HFFc6 (cell line): ENCODE measurements at regions not wholly inside any gene's neighbourhood (a gene's known extent, or its start where the extent isn't known, plus 50 kb on each side); places are given as distances from the start of the nearest gene placed in this dataset.

ENCODE experiments used
- DNase-seq: peaks from one replicate; pipeline ENCODE4 v3.0.0-alpha.2; 2018
- H3K27ac Mint-ChIP-seq: 2 replicates; pipeline ENCODE4 v1.8.0; 2020; ENCODE audit warnings: mild to moderate bottlenecking, mixed read lengths
- H3K27me3 Mint-ChIP-seq: 2 replicates; pipeline ENCODE4 v1.8.0; 2021; ENCODE audit warnings: mild to moderate bottlenecking, moderate library complexity, mixed read lengths; ENCODE audit not compliant: insufficient read depth
- H3K36me3 Mint-ChIP-seq: 2 replicates; pipeline ENCODE4 v1.8.0; 2021; ENCODE audit warnings: low read depth, mixed read lengths
- H3K4me1 Mint-ChIP-seq: 2 replicates; pipeline ENCODE4 v1.8.0; 2020; ENCODE audit warnings: low read depth, mixed read lengths
- H3K4me3 Mint-ChIP-seq: 2 replicates; pipeline ENCODE4 v1.8.0; 2020; ENCODE audit warnings: mild to moderate bottlenecking, moderate library complexity, mixed read lengths
- H3K9me3 Mint-ChIP-seq: 2 replicates; pipeline ENCODE4 v1.8.0; 2020; ENCODE audit warnings: mild to moderate bottlenecking, mixed read lengths
- CTCF ChIP-seq: fragments of 200-600 bp; sonication (generic); IDR thresholded peaks from 2 replicates; pipeline ENCODE4 v1.5.0; 2021; ENCODE audit warnings: antibody characterized with exemption, mild to moderate bottlenecking

GRCh38 chr12:70052476-70052875, 190.8 kb upstream of the CNOT2 start:
- Mint-ChIP-seq H3K9me3 (peaks cover 4% of the 10 kb centered on the region; the same call in 1 of the 2 replicates), H3K4me1 (no peaks in the 10 kb centered on the region), H3K36me3 (no peaks in the 10 kb centered on the region), H3K27me3 (no peaks in the 10 kb centered on the region; the same call in none of the 2 replicates), H3K27ac (no peak overlapping the region), H3K4me3 (no peak overlapping the region)
- DNase-seq, result no peak
- no peak for TF ChIP-seq CTCF

GRCh38 chr12:70052931-70053497, 190.2 kb upstream of the CNOT2 start:
- Mint-ChIP-seq H3K27me3 (no peaks in the 10 kb centered on the region; the same call in none of the 2 replicates), H3K9me3 (peaks cover 4% of the 10 kb centered on the region; the same call in 1 of the 2 replicates), H3K36me3 (no peaks in the 10 kb centered on the region), H3K27ac (no peak overlapping the region), H3K4me1 (no peaks in the 10 kb centered on the region), H3K4me3 (no peak overlapping the region)
- peak; percentile 6 for DNase-seq
- no peak for TF ChIP-seq CTCF

- Mint-ChIP-seq H3K36me3 (0 out of 2 replicates have a peak, but pooled peaks cover 4% of the 10 kb centered on the region), H3K27me3 (no peaks in the 10 kb centered on the region; the same call in 1 of the 2 replicates), H3K4me1 (no peaks in the 10 kb centered on the region), H3K27ac (no peak overlapping the region), H3K4me3 (no peak overlapping the region), H3K9me3 (peaks cover 5% of the 10 kb centered on the region)
- no peak for TF ChIP-seq CTCF
- DNase-seq, result no peak
These were observed 183.9 kb upstream of the CNOT2 start for GRCh38 chr12:70059373-70059772.

GRCh38 chr12:70060634-70061033, 182.6 kb upstream of the CNOT2 start:
- Mint-ChIP-seq H3K9me3 (peaks cover 5% of the 10 kb centered on the region), H3K27me3 (peaks cover 3% of the 10 kb centered on the region; the same call in 1 of the 2 replicates), H3K4me3 (no peak overlapping the region), H3K27ac (no peak overlapping the region), H3K4me1 (no peaks in the 10 kb centered on the region), H3K36me3 (0 out of 2 replicates have a peak, but pooled peaks cover 4% of the 10 kb centered on the region)
- no peak for DNase-seq
- TF ChIP-seq CTCF, result no peak

- Mint-ChIP-seq H3K27ac (no peak overlapping the region), H3K9me3 (peaks cover 5% of the 10 kb centered on the region), H3K4me1 (no peaks in the 10 kb centered on the region), H3K4me3 (no peak overlapping the region), H3K27me3 (peaks cover 3% of the 10 kb centered on the region; the same call in 1 of the 2 replicates), H3K36me3 (no peaks in the 10 kb centered on the region)
- no peak for DNase-seq
- TF ChIP-seq CTCF, result no peak
These were observed 174.5 kb upstream of the CNOT2 start for GRCh38 chr12:70068743-70069142.
